Testis (tissue), 2 donors: ENCODE measurements at regions not wholly inside any gene's neighbourhood (a gene's known extent, or its start where the extent isn't known, plus 50 kb on each side); places are given as distances from the start of the nearest gene placed in this dataset.

Source experiments
- POLR2A ChIP-seq: fragments of 450-650 bp; IDR thresholded peaks from one replicate; pipeline ENCODE4 v1.6.1; 2017; ENCODE audit warnings: antibody characterized with exemption, mild to moderate bottlenecking, moderate library complexity
- TF ChIP-seq, protein P1 (sequence below), 3 experiments: fragments of 450-650 bp in 2 of 3; fragments of 200-600 bp in 1 of 3; sonication (generic) in 1 of 3; IDR thresholded peaks; one replicate each; pipeline ENCODE4 v1.5.1; 2016 to 2019; ENCODE audit warnings: antibody characterized with exemption in 3 of 3, mild to moderate bottlenecking in 2 of 3, moderate library complexity in 1 of 3

- TF ChIP-seq, protein P1, sequence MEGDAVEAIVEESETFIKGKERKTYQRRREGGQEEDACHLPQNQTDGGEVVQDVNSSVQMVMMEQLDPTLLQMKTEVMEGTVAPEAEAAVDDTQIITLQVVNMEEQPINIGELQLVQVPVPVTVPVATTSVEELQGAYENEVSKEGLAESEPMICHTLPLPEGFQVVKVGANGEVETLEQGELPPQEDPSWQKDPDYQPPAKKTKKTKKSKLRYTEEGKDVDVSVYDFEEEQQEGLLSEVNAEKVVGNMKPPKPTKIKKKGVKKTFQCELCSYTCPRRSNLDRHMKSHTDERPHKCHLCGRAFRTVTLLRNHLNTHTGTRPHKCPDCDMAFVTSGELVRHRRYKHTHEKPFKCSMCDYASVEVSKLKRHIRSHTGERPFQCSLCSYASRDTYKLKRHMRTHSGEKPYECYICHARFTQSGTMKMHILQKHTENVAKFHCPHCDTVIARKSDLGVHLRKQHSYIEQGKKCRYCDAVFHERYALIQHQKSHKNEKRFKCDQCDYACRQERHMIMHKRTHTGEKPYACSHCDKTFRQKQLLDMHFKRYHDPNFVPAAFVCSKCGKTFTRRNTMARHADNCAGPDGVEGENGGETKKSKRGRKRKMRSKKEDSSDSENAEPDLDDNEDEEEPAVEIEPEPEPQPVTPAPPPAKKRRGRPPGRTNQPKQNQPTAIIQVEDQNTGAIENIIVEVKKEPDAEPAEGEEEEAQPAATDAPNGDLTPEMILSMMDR (IDR thresholded peaks at IDR 0.05), result no peak
- TF ChIP-seq POLR2A, result no peak
Observed at GRCh38 chr2:103961862-103962261, 892.1 kb upstream of the POU3F3 start.
